ENCODE measurements at regions not wholly inside any gene's neighbourhood (a gene's known extent, or its start where the extent isn't known, plus 50 kb on each side); places are given as distances from the start of the nearest gene placed in this dataset.
"Not testable (repeated sequence)": the region's sequence is repeated elsewhere in the genome, so short reads cannot be mapped to it uniquely, and the experiment has no call there.

GRCh38 chr9:38126730-38127129, 57.7 kb upstream of the SHB start:
- Histone ChIP-seq H3K9me2 (replicated peaks; ENCODE audit: low read depth, low read length) (no peaks in the 10 kb centered on the region), H2AFZ (ENCODE audit: low read length) (no peak overlapping the region), H3K9ac (ENCODE audit: low read depth, low read length, poor library complexity, severe bottlenecking) (no peak overlapping the region), H3K79me2 (ENCODE audit: insufficient read depth, low read length) (no peaks in the 10 kb centered on the region), H3K4me1 (ENCODE audit: insufficient read depth, low read length, poor library complexity, severe bottlenecking) (no peaks in the 10 kb centered on the region), H3K4me3 (ENCODE audit: low read length, poor library complexity, severe bottlenecking) (no peak overlapping the region), H3F3A (ENCODE audit: low read depth) (no peaks in the 10 kb centered on the region), H3K4me2 (ENCODE audit: low read depth, low read length, poor library complexity, severe bottlenecking) (no peak overlapping the region), H3K36me3 (ENCODE audit: insufficient read depth, low read length) (no peaks in the 10 kb centered on the region), H3K27me3 (ENCODE audit: insufficient read depth, low read length, poor library complexity, severe bottlenecking) (no peaks in the 10 kb centered on the region), H4K20me1 (ENCODE audit: insufficient read depth, low read length, poor library complexity, severe bottlenecking) (no peaks in the 10 kb centered on the region), H3K9me3 (ENCODE audit: insufficient read depth, low read depth, low read length) (no peaks in the 10 kb centered on the region)
- no peak for TF ChIP-seq EZH2phosphoT487 (IDR thresholded peaks at IDR 0.05; ENCODE audit: borderline replicate concordance)
- TF ChIP-seq CTCF (conservative IDR thresholded peaks at IDR 0.05; ENCODE audit: low read length), result no peak

- TF ChIP-seq CTCF (conservative IDR thresholded peaks at IDR 0.05; ENCODE audit: low read length) (no peak), EZH2phosphoT487 (IDR thresholded peaks at IDR 0.05; ENCODE audit: borderline replicate concordance) (no peak)
- Histone ChIP-seq H3K79me2 (ENCODE audit: insufficient read depth, low read length) (no peaks in the 10 kb centered on the region), H3K9ac (ENCODE audit: low read depth, low read length, poor library complexity, severe bottlenecking) (no peak overlapping the region), H4K20me1 (ENCODE audit: insufficient read depth, low read length, poor library complexity, severe bottlenecking) (no peaks in the 10 kb centered on the region), H2AFZ (ENCODE audit: low read length) (no peak overlapping the region), H3K4me2 (ENCODE audit: low read depth, low read length, poor library complexity, severe bottlenecking) (no peak overlapping the region), H3K9me3 (ENCODE audit: insufficient read depth, low read depth, low read length) (no peaks in the 10 kb centered on the region), H3K4me1 (ENCODE audit: insufficient read depth, low read length, poor library complexity, severe bottlenecking) (no peaks in the 10 kb centered on the region), H3K9me2 (replicated peaks; ENCODE audit: low read depth, low read length) (no peaks in the 10 kb centered on the region), H3K36me3 (ENCODE audit: insufficient read depth, low read length) (no peaks in the 10 kb centered on the region), H3F3A (ENCODE audit: low read depth) (no peaks in the 10 kb centered on the region), H3K4me3 (ENCODE audit: low read length, poor library complexity, severe bottlenecking) (no peak overlapping the region), H3K27me3 (ENCODE audit: insufficient read depth, low read length, poor library complexity, severe bottlenecking) (no peaks in the 10 kb centered on the region)
Measured at GRCh38 chr9:38125889-38126288, 56.9 kb upstream of the SHB start.

GRCh38 chr9:38123359-38123758, 54.3 kb upstream of the SHB start:
- H3K27me3 ChIP-seq (ENCODE audit: insufficient read depth, low read length, poor library complexity, severe bottlenecking); H3K4me2 ChIP-seq (ENCODE audit: low read depth, low read length, poor library complexity, severe bottlenecking); H3K79me2 ChIP-seq (ENCODE audit: insufficient read depth, low read length); H4K20me1 ChIP-seq (ENCODE audit: insufficient read depth, low read length, poor library complexity, severe bottlenecking); H3K36me3 ChIP-seq (ENCODE audit: insufficient read depth, low read length); H3K9me3 ChIP-seq (ENCODE audit: insufficient read depth, low read depth, low read length); H3K9me2 ChIP-seq (replicated peaks; ENCODE audit: low read depth, low read length); H3K4me1 ChIP-seq (ENCODE audit: insufficient read depth, low read length, poor library complexity, severe bottlenecking); H3K4me3 ChIP-seq (ENCODE audit: low read length, poor library complexity, severe bottlenecking); H3F3A ChIP-seq (ENCODE audit: low read depth); H3K9ac ChIP-seq (ENCODE audit: low read depth, low read length, poor library complexity, severe bottlenecking); H2AFZ ChIP-seq (ENCODE audit: low read length): not testable (repeated sequence)

GRCh38 chr9:38120961-38121360, 51.9 kb upstream of the SHB start:
- Histone ChIP-seq H3K27me3 (ENCODE audit: insufficient read depth, low read length, poor library complexity, severe bottlenecking) (no peaks in the 10 kb centered on the region), H3F3A (ENCODE audit: low read depth) (no peaks in the 10 kb centered on the region), H2AFZ (ENCODE audit: low read length) (no peak overlapping the region), H4K20me1 (ENCODE audit: insufficient read depth, low read length, poor library complexity, severe bottlenecking) (no peaks in the 10 kb centered on the region), H3K4me2 (ENCODE audit: low read depth, low read length, poor library complexity, severe bottlenecking) (no peak overlapping the region), H3K9me3 (ENCODE audit: insufficient read depth, low read depth, low read length) (no peaks in the 10 kb centered on the region), H3K4me3 (ENCODE audit: low read length, poor library complexity, severe bottlenecking) (no peak overlapping the region), H3K36me3 (ENCODE audit: insufficient read depth, low read length) (no peaks in the 10 kb centered on the region), H3K9me2 (replicated peaks; ENCODE audit: low read depth, low read length) (no peaks in the 10 kb centered on the region), H3K79me2 (ENCODE audit: insufficient read depth, low read length) (no peaks in the 10 kb centered on the region), H3K9ac (ENCODE audit: low read depth, low read length, poor library complexity, severe bottlenecking) (no peak overlapping the region), H3K4me1 (ENCODE audit: insufficient read depth, low read length, poor library complexity, severe bottlenecking) (no peaks in the 10 kb centered on the region)
- TF ChIP-seq CTCF (conservative IDR thresholded peaks at IDR 0.05; ENCODE audit: low read length) (no peak), EZH2phosphoT487 (IDR thresholded peaks at IDR 0.05; ENCODE audit: borderline replicate concordance) (no peak)

All from Loucy (cell line).